BJ (cell line): ENCODE measurements at regions not wholly inside any gene's neighbourhood (a gene's known extent, or its start where the extent isn't known, plus 50 kb on each side); places are given as distances from the start of the nearest gene placed in this dataset.

Experiments
- CTCF ChIA-PET: fragments of 350-600 bp; formaldehyde crosslinking; extraction: SDS; loops from one replicate; lab custom pipeline; 2021; ENCODE audit warnings: antibody characterized with exemption, inconsistent platforms; lab: Yijun Ruan, JAX
- POLR2A ChIA-PET: fragments of 300-600 bp; sonication (Branson Sonifier 250); formaldehyde crosslinking; extraction: SDS; loops from one replicate; lab custom pipeline; 2021; ENCODE audit warnings: antibody characterized with exemption; lab: Charles Lee
- DNase-seq: peaks from one replicate; pipeline ENCODE4 v3.0.0-alpha.2; 2011; ENCODE audit warnings: low read depth
- H3K27me3 ChIP-seq: 2 replicates; pipeline ENCODE4 v1.6.0; 2011; ENCODE audit warnings: low read length; ENCODE audit not compliant: control insufficient read depth, insufficient read depth
- H3K36me3 ChIP-seq: 2 replicates; pipeline ENCODE4 v1.5.1; 2011; ENCODE audit warnings: low read length; ENCODE audit not compliant: control insufficient read depth, insufficient read depth
- H3K4me3 ChIP-seq: 2 replicates; pipeline ENCODE4 v1.5.1; 2011; ENCODE audit warnings: low read depth, mild to moderate bottlenecking, control low read depth, low read length
- CTCF ChIP-seq: IDR thresholded peaks from 2 replicates; pipeline ENCODE4 v1.5.1; 2011; ENCODE audit warnings: low read depth, mild to moderate bottlenecking, control low read depth, inconsistent platforms, low read length, moderate library complexity; ENCODE audit not compliant: insufficient read depth

- no peak for DNase-seq
- Histone ChIP-seq H3K4me3 (no peak overlapping the region), H3K36me3 (no peaks in the 10 kb centered on the region), H3K27me3 (peaks cover under 1% of the 10 kb centered on the region; the same call in 1 of the 2 replicates)
- ChIA-PET CTCF (no interaction called here), POLR2A (no interaction called here)
- no peak for TF ChIP-seq CTCF
Observed at GRCh38 chr11:116656011-116656410, 116.8 kb downstream of the BUD13 start.

GRCh38 chr11:116654526-116654925, 118.3 kb downstream of the BUD13 start:
- Histone ChIP-seq H3K27me3 (peaks cover 3% of the 10 kb centered on the region; the same call in 1 of the 2 replicates), H3K36me3 (no peaks in the 10 kb centered on the region), H3K4me3 (no peak overlapping the region)
- POLR2A ChIA-PET = no interaction called here
- TF ChIP-seq CTCF = no peak
- CTCF ChIA-PET = interaction anchor here (0.6 kb wide), 1 partner anchor 9 kb away, joined by 3 read pairs; no protein-coding TSS in a partner anchor
- no peak for DNase-seq

- ChIA-PET CTCF (interaction anchor here (1.0 kb wide), 1 partner anchor 209 kb away, joined by 3 read pairs; no protein-coding TSS in a partner anchor), POLR2A (no interaction called here)
- TF ChIP-seq CTCF = no peak
- no peak for DNase-seq
- Histone ChIP-seq H3K4me3 (no peak overlapping the region), H3K36me3 (no peaks in the 10 kb centered on the region), H3K27me3 (peaks cover 3% of the 10 kb centered on the region; the same call in 1 of the 2 replicates)
Observed at GRCh38 chr11:116653206-116653605, 119.6 kb downstream of the BUD13 start.

- CTCF ChIA-PET = no interaction called here
- H3K27me3 ChIP-seq = peaks cover 3% of the 10 kb centered on the region
- no peak for TF ChIP-seq CTCF
Observed at GRCh38 chr11:116651737-116652237, 121.0 kb downstream of the BUD13 start.

GRCh38 chr11:116651098-116651736, 121.6 kb downstream of the BUD13 start:
- no peaks in the 10 kb centered on the region for H3K36me3 ChIP-seq
- POLR2A ChIA-PET = no interaction called here
- H3K4me3 ChIP-seq = no peak overlapping the region
- TF ChIP-seq CTCF = no peak
- peaks cover 3% of the 10 kb centered on the region for H3K27me3 ChIP-seq
- no peak for DNase-seq
- CTCF ChIA-PET = no interaction called here

More at GRCh38 chr11:116651737-116652237, 121.0 kb downstream of the BUD13 start:
- Histone ChIP-seq H3K4me3 (no peak overlapping the region), H3K36me3 (no peaks in the 10 kb centered on the region)
- POLR2A ChIA-PET = no interaction called here
- DNase-seq = no peak
